HG02973 (cell line): ENCODE measurements at regions not wholly inside any gene's neighbourhood (a gene's known extent, or its start where the extent isn't known, plus 50 kb on each side); places are given as distances from the start of the nearest gene placed in this dataset.

Experiments
- ATAC-seq: cut with Tn5 transposase; IDR thresholded peaks from one replicate; pipeline ENCODE4 v1.9.1; 2021; ENCODE audit warnings: moderate library complexity; ENCODE audit not compliant: unreplicated experiment

GRCh38 chr9:110111868-110112267 is 96.1 kb downstream of the C9orf152 start:
- ATAC-seq = no peak

- no peak for ATAC-seq
Observed at GRCh38 chr9:110112792-110113191, 95.2 kb downstream of the C9orf152 start.

GRCh38 chr9:110114086-110114858 is 93.7 kb downstream of the C9orf152 start:
- no peak for ATAC-seq

- no peak for ATAC-seq
Observed at GRCh38 chr9:110114859-110115201, 93.1 kb downstream of the C9orf152 start.

- no peak for ATAC-seq
Observed at GRCh38 chr9:110115341-110115820, 92.6 kb downstream of the C9orf152 start.

- ATAC-seq = no peak
Observed at GRCh38 chr9:110115826-110116542, 92.0 kb downstream of the C9orf152 start.

- ATAC-seq = no peak
Observed at GRCh38 chr9:110116543-110116885, 91.4 kb downstream of the C9orf152 start.

GRCh38 chr9:110121170-110121569 is 86.8 kb downstream of the C9orf152 start:
- no peak for ATAC-seq

GRCh38 chr9:110123341-110124095 is 84.4 kb downstream of the C9orf152 start:
- no peak for ATAC-seq

- no peak for ATAC-seq
Observed at GRCh38 chr9:110124439-110124838, 83.5 kb downstream of the C9orf152 start.

- ATAC-seq = no peak
Observed at GRCh38 chr9:110125207-110125751, 82.7 kb downstream of the C9orf152 start.

- ATAC-seq = no peak
Observed at GRCh38 chr9:110125763-110126351, 82.1 kb downstream of the C9orf152 start.

- ATAC-seq = no peak
Observed at GRCh38 chr9:110126499-110126941, 81.4 kb downstream of the C9orf152 start.

- no peak for ATAC-seq
Observed at GRCh38 chr9:110126986-110127864, 80.7 kb downstream of the C9orf152 start.

GRCh38 chr9:110128664-110129329 is 79.2 kb downstream of the C9orf152 start:
- ATAC-seq = peak; percentile 65

- ATAC-seq = peak; percentile 23
Observed at GRCh38 chr9:110129425-110129824, 78.5 kb downstream of the C9orf152 start.

GRCh38 chr9:110130211-110130610 is 77.7 kb downstream of the C9orf152 start:
- no peak for ATAC-seq

- no peak for ATAC-seq
Observed at GRCh38 chr9:110130791-110131416, 77.1 kb downstream of the C9orf152 start.

- ATAC-seq = no peak
Observed at GRCh38 chr9:110131499-110131898, 76.5 kb downstream of the C9orf152 start.
